DND-41 (cell line): ENCODE measurements at regions not wholly inside any gene's neighbourhood (a gene's known extent, or its start where the extent isn't known, plus 50 kb on each side); places are given as distances from the start of the nearest gene placed in this dataset.

Source experiments
- ATAC-seq: fragments of 200-7000 bp; cut with Tn5 transposase; 3 replicates; pipeline ENCODE4 v1.9.1; 2021; ENCODE audit warnings: low read depth; ENCODE audit not compliant: insufficient read depth
- DNase-seq: peaks from one replicate; pipeline ENCODE4 v3.0.0-alpha.2; 2020
- H2AFZ ChIP-seq: 2 replicates; pipeline ENCODE4 v1.6.0; 2012; ENCODE audit warnings: low read depth, low read length
- H3K27ac ChIP-seq: 2 replicates; pipeline ENCODE4 v1.5.1; 2012; ENCODE audit warnings: low read length, inconsistent platforms
- H3K27me3 ChIP-seq: fragments of 200-600 bp; sonication (generic); 2 replicates; pipeline ENCODE4 v1.6.0; 2012; ENCODE audit warnings: low read length, mild to moderate bottlenecking, inconsistent platforms; ENCODE audit not compliant: insufficient read depth, poor library complexity
- H3K36me3 ChIP-seq: 2 replicates; pipeline ENCODE4 v1.5.1; 2012; ENCODE audit warnings: low read length, inconsistent platforms; ENCODE audit not compliant: insufficient read depth
- H3K4me1 ChIP-seq: 2 replicates; pipeline ENCODE4 v1.5.1; 2012; ENCODE audit warnings: mild to moderate bottlenecking, low read length; ENCODE audit not compliant: insufficient read depth
- H3K4me2 ChIP-seq: 2 replicates; pipeline ENCODE4 v1.6.0; 2012; ENCODE audit warnings: mild to moderate bottlenecking, moderate library complexity, low read length, inconsistent platforms; ENCODE audit not compliant: insufficient read depth
- H3K4me3 ChIP-seq, 2 experiments: fragments of 200-600 bp in 1 of 2; shearing (Covaris generic) in 1 of 2; 2 replicates each; pipeline ENCODE4 v1.5.1; 2012 to 2016; ENCODE audit warnings: inconsistent platforms in 2 of 2, low read length in 2 of 2, mild to moderate bottlenecking in 2 of 2, low read depth in 1 of 2, moderate library complexity in 1 of 2
- H3K79me2 ChIP-seq: 2 replicates; pipeline ENCODE4 v1.6.0; 2012; ENCODE audit warnings: low read length, inconsistent platforms; ENCODE audit not compliant: insufficient read depth
- H3K9ac ChIP-seq: 2 replicates; pipeline ENCODE4 v1.6.0; 2012; ENCODE audit warnings: low read depth, mild to moderate bottlenecking, inconsistent platforms, low read length, moderate library complexity
- H3K9me3 ChIP-seq: 2 replicates; pipeline ENCODE4 v1.5.1; 2012; ENCODE audit warnings: low read length, moderate library complexity, mild to moderate bottlenecking, inconsistent platforms; ENCODE audit not compliant: insufficient read depth, severe bottlenecking
- H4K20me1 ChIP-seq: 2 replicates; pipeline ENCODE4 v1.6.0; 2012; ENCODE audit warnings: low read length; ENCODE audit not compliant: insufficient read depth
- CTCF ChIP-seq: IDR thresholded peaks from 2 replicates; pipeline ENCODE4 v1.5.1; 2012; ENCODE audit warnings: borderline replicate concordance, low read length, moderate library complexity, mild to moderate bottlenecking; ENCODE audit not compliant: poor library complexity, severe bottlenecking; ENCODE audit errors: extremely low read depth
- EZH2 ChIP-seq: IDR thresholded peaks from 3 replicates; pipeline ENCODE4 v1.6.1; 2012; ENCODE audit warnings: borderline replicate concordance, low read depth, mild to moderate bottlenecking, moderate library complexity, low read length, inconsistent platforms; ENCODE audit not compliant: severe bottlenecking

- Histone ChIP-seq H3K4me1 (no peaks in the 10 kb centered on the region), H3K79me2 (no peaks in the 10 kb centered on the region), H3K9ac (no peak overlapping the region), H2AFZ (no peak overlapping the region), H3K27me3 (no peaks in the 10 kb centered on the region), H3K4me3 (no peak overlapping the region), H3K4me2 (no peak overlapping the region), H3K27ac (no peak overlapping the region), H3K9me3 (peaks cover 19% of the 10 kb centered on the region), H3K36me3 (no peaks in the 10 kb centered on the region), H4K20me1 (no peaks in the 10 kb centered on the region)
- no peak for ATAC-seq
- TF ChIP-seq CTCF (no peak), EZH2 (no peak)
- DNase-seq = no peak
Observed at GRCh38 chr13:61110732-61111131, 304.9 kb downstream of the PCDH20 start.

GRCh38 chr13:61109741-61110140 is 305.9 kb downstream of the PCDH20 start:
- no peaks in the 10 kb centered on the region for H3K4me1 ChIP-seq
- TF ChIP-seq EZH2 (no peak), CTCF (no peak)
- H3K79me2 ChIP-seq = no peaks in the 10 kb centered on the region
- DNase-seq = no peak
- no peak overlapping the region for H3K4me2 ChIP-seq
- no peaks in the 10 kb centered on the region for H3K27me3 ChIP-seq
- no peaks in the 10 kb centered on the region for H4K20me1 ChIP-seq
- H3K27ac ChIP-seq = no peak overlapping the region
- peaks cover 19% of the 10 kb centered on the region for H3K9me3 ChIP-seq
- no peak overlapping the region for H3K4me3 ChIP-seq
- no peak overlapping the region for H2AFZ ChIP-seq
- no peaks in the 10 kb centered on the region for H3K36me3 ChIP-seq
- no peak for ATAC-seq
- no peak overlapping the region for H3K9ac ChIP-seq

- no peaks in the 10 kb centered on the region for H4K20me1 ChIP-seq
- no peak overlapping the region for H3K4me3 ChIP-seq
- no peak for DNase-seq
- no peaks in the 10 kb centered on the region for H3K4me1 ChIP-seq
- no peak overlapping the region for H3K27ac ChIP-seq
- H3K9me3 ChIP-seq = peaks cover 2% of the 10 kb centered on the region
- TF ChIP-seq EZH2 (no peak), CTCF (no peak)
- H2AFZ ChIP-seq = no peak overlapping the region
- H3K36me3 ChIP-seq = no peaks in the 10 kb centered on the region
- H3K79me2 ChIP-seq = no peaks in the 10 kb centered on the region
- no peak overlapping the region for H3K9ac ChIP-seq
- H3K27me3 ChIP-seq = no peaks in the 10 kb centered on the region
- no peak overlapping the region for H3K4me2 ChIP-seq
- ATAC-seq = no peak
Observed at GRCh38 chr13:61107989-61108388, 307.7 kb downstream of the PCDH20 start.

GRCh38 chr13:61095885-61096284 is 319.8 kb downstream of the PCDH20 start:
- Histone ChIP-seq H3K36me3 (no peaks in the 10 kb centered on the region), H3K27ac (no peak overlapping the region), H3K9me3 (no peaks in the 10 kb centered on the region), H3K9ac (no peak overlapping the region), H3K4me2 (no peak overlapping the region), H3K27me3 (no peaks in the 10 kb centered on the region), H3K79me2 (no peaks in the 10 kb centered on the region), H4K20me1 (no peaks in the 10 kb centered on the region), H3K4me3 (no peak overlapping the region), H3K4me1 (no peaks in the 10 kb centered on the region), H2AFZ (no peak overlapping the region)
- no peak for DNase-seq
- TF ChIP-seq EZH2 (no peak), CTCF (no peak)
- no peak for ATAC-seq
